Ascending aorta (tissue), 2 donors: ENCODE measurements at regions not wholly inside any gene's neighbourhood (a gene's known extent, or its start where the extent isn't known, plus 50 kb on each side); places are given as distances from the start of the nearest gene placed in this dataset.

Experiments
- DNase-seq, 2 donors: peaks; one replicate each; pipeline ENCODE4 v3.0.0-alpha.2; 2019; ENCODE audit warnings: low spot score in 2 of 2
- H3K27ac ChIP-seq, 2 donors: fragments of 200-600 bp; sonication (generic); one replicate each; pipeline ENCODE4 v1.5.1; 2016 to 2017; ENCODE audit warnings: mild to moderate bottlenecking in 1 of 2
- H3K27me3 ChIP-seq: fragments of 200-600 bp; sonication (generic); one replicate; pipeline ENCODE4 v1.5.1; 2017
- H3K36me3 ChIP-seq, 2 donors: fragments of 200-600 bp; sonication (generic); one replicate each; pipeline ENCODE4 v1.5.1; 2016
- H3K4me1 ChIP-seq, 2 donors: fragments of 200-600 bp; sonication (generic); one replicate each; pipeline ENCODE4 v1.5.1; 2016 to 2017; ENCODE audit warnings: mild to moderate bottlenecking in 1 of 2
- H3K4me3 ChIP-seq, 2 donors: fragments of 200-600 bp; sonication (generic); one replicate each; pipeline ENCODE4 v1.5.1; 2016 to 2017; ENCODE audit warnings: mild to moderate bottlenecking in 1 of 2
- H3K9me3 ChIP-seq, 2 donors: fragments of 200-600 bp; sonication (generic); one replicate each; pipeline ENCODE4 v1.5.1; 2016
- CTCF ChIP-seq, 3 experiments: fragments of 200-600 bp in 2 of 3; fragments of 450-650 bp in 1 of 3; sonication (generic) in 2 of 3; IDR thresholded peaks; one replicate each; pipeline ENCODE4 v1.5.1; 2016 to 2019; ENCODE audit warnings: antibody characterized with exemption in 3 of 3, mild to moderate bottlenecking in 1 of 3, moderate library complexity in 1 of 3
- intact Hi-C: fragments of 100-400 bp; cut with DNase I; formaldehyde crosslinking; loops from one replicate; pipeline ENCODE4 v1.15.1; 2023

GRCh38 chr7:145152589-145152988 is 316.7 kb upstream of the TPK1 start:
- intact Hi-C loops, result no loop called here
- DNase-seq, result no peak

GRCh38 chr7:145151676-145152075 is 315.8 kb upstream of the TPK1 start:
- Histone ChIP-seq H3K36me3 (no peaks in the 10 kb centered on the region), H3K27ac (no peak overlapping the region), H3K9me3 (no peaks in the 10 kb centered on the region), H3K4me1 (no peaks in the 10 kb centered on the region), H3K27me3 (no peaks in the 10 kb centered on the region), H3K4me3 (no peak overlapping the region)
- DNase-seq, result no peak
- intact Hi-C loops, result no loop called here
- TF ChIP-seq CTCF (IDR thresholded peaks at IDR 0.05), result no peak

More at GRCh38 chr7:145152589-145152988, 316.7 kb upstream of the TPK1 start:
- H3K4me3 ChIP-seq, result no peak overlapping the region
- H3K27ac ChIP-seq, result no peak overlapping the region
- no peaks in the 10 kb centered on the region for H3K27me3 ChIP-seq
- no peaks in the 10 kb centered on the region for H3K9me3 ChIP-seq
- H3K4me1 ChIP-seq, result no peaks in the 10 kb centered on the region
- H3K36me3 ChIP-seq, result no peaks in the 10 kb centered on the region
- TF ChIP-seq CTCF (IDR thresholded peaks at IDR 0.05), result no peak

DNA sequence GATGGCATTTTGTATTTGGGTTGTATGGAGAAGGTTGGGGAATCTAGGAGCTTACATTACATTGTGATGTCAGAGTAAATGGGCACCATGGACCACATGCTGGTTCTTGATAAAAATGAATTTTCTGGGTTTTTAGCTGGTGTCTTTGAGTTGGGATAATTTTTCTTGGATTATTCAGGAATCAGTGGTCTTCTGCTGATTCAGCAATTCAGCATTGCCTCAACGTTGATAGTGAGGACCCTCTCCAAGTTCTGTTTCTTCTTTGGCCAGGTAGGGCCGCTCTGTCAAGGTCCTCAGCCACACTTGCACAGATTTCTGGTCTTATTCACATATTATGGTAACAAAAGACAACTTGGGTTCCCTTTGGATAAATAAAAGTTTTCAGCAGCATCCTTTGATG is 312.0 kb upstream of the TPK1 start:
- no peak overlapping the region for H3K4me3 ChIP-seq
- intact Hi-C loops, result no loop called here
- no peak for DNase-seq
- no peaks in the 10 kb centered on the region for H3K9me3 ChIP-seq
- TF ChIP-seq CTCF (IDR thresholded peaks at IDR 0.05), result no peak
- no peaks in the 10 kb centered on the region for H3K4me1 ChIP-seq
- no peaks in the 10 kb centered on the region for H3K27me3 ChIP-seq
- H3K27ac ChIP-seq, result no peak overlapping the region
- H3K36me3 ChIP-seq, result no peaks in the 10 kb centered on the region

GRCh38 chr7:145143685-145144084 is 307.8 kb upstream of the TPK1 start:
- TF ChIP-seq CTCF (IDR thresholded peaks at IDR 0.05), result no peak
- intact Hi-C loops, result no loop called here
- no peak for DNase-seq
- no peak overlapping the region for H3K4me3 ChIP-seq
- no peaks in the 10 kb centered on the region for H3K36me3 ChIP-seq
- no peak overlapping the region for H3K27ac ChIP-seq
- no peaks in the 10 kb centered on the region for H3K4me1 ChIP-seq
- H3K27me3 ChIP-seq, result no peaks in the 10 kb centered on the region
- H3K9me3 ChIP-seq, result no peaks in the 10 kb centered on the region

GRCh38 chr7:145134377-145134776 is 298.5 kb upstream of the TPK1 start:
- H3K27ac ChIP-seq, result no peak overlapping the region
- H3K4me1 ChIP-seq, result no peaks in the 10 kb centered on the region
- H3K27me3 ChIP-seq, result no peaks in the 10 kb centered on the region
- intact Hi-C loops, result no loop called here
- H3K4me3 ChIP-seq, result no peak overlapping the region
- no peaks in the 10 kb centered on the region for H3K36me3 ChIP-seq
- no peaks in the 10 kb centered on the region for H3K9me3 ChIP-seq
- TF ChIP-seq CTCF (IDR thresholded peaks at IDR 0.05), result no peak
- DNase-seq, result no peak

DNA sequence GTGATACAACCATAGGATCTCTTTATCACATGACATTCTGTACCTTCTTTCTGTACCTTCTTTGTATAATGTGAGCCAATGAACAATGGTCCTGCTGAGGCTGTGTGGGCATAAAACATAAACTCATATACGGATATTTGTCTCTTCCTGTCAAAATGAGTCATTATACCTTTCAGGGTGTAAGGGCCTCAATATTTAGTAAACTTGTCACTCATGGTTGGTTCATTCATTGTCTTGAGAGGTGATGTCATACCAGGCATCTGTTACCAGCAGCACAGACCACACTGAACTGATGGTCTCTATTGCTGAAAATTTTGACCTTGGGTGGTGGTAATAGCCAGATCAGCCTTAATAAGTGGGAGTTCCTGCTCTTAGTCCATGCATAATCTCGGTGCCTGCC is 287.6 kb upstream of the TPK1 start:
- DNase-seq, result no peak
- H3K27me3 ChIP-seq, result no peaks in the 10 kb centered on the region
- no peaks in the 10 kb centered on the region for H3K9me3 ChIP-seq
- intact Hi-C loops, result no loop called here
- H3K4me1 ChIP-seq, result no peaks in the 10 kb centered on the region
- no peaks in the 10 kb centered on the region for H3K36me3 ChIP-seq
- H3K4me3 ChIP-seq, result no peak overlapping the region
- no peak overlapping the region for H3K27ac ChIP-seq
- TF ChIP-seq CTCF (IDR thresholded peaks at IDR 0.05), result no peak
